GM13976 (cell line): ENCODE measurements at regions not wholly inside any gene's neighbourhood (a gene's known extent, or its start where the extent isn't known, plus 50 kb on each side); places are given as distances from the start of the nearest gene placed in this dataset.

Experiments
- DNase-seq: peaks from one replicate; pipeline ENCODE4 v3.0.0; 2012; ENCODE audit warnings: low spot score
- CTCF ChIP-seq: IDR thresholded peaks from 2 replicates; pipeline ENCODE4 v1.5.1; 2012; ENCODE audit warnings: borderline replicate concordance, mild to moderate bottlenecking; ENCODE audit not compliant: insufficient read depth; ENCODE audit errors: extremely low read depth, missing control alignments, control extremely low read depth
- in situ Hi-C: fragments of 300-500 bp; cut with MboI; formaldehyde crosslinking; loops from one replicate; pipeline ENCODE4 v1.12.0; 2022; ENCODE audit warnings: low sequenced_read_pairs, mixed read lengths, inconsistent platforms; ENCODE audit not compliant: unreplicated experiment

GRCh38 chr6:133016631-133017030 is 202.3 kb downstream of the RPS12 start:
- in situ Hi-C loops: no loop called here
- DNase-seq: no peak
- TF ChIP-seq CTCF: no peak

- in situ Hi-C loops: no loop called here
- no peak for TF ChIP-seq CTCF
- no peak for DNase-seq
Measured at GRCh38 chr6:133017581-133017980, 203.2 kb downstream of the RPS12 start.

GRCh38 chr6:133026705-133027104 is 212.3 kb downstream of the RPS12 start:
- no peak for TF ChIP-seq CTCF
- in situ Hi-C loops: no loop called here
- no peak for DNase-seq

- no peak for DNase-seq
- no peak for TF ChIP-seq CTCF
- in situ Hi-C loops: no loop called here
Measured at GRCh38 chr6:133033263-133033662, 207.9 kb upstream of the EYA4 start.

GRCh38 chr6:133034509-133035206 is 206.5 kb upstream of the EYA4 start:
- in situ Hi-C loops: no loop called here
- no peak for TF ChIP-seq CTCF
- no peak for DNase-seq

GRCh38 chr6:133040094-133040802 is 200.9 kb upstream of the EYA4 start:
- DNase-seq: peak; percentile 11
- in situ Hi-C loops: no loop called here
- TF ChIP-seq CTCF: no peak
